K562 (cell line): ENCODE measurements at regions not wholly inside any gene's neighbourhood (a gene's known extent, or its start where the extent isn't known, plus 50 kb on each side); places are given as distances from the start of the nearest gene placed in this dataset.

Experiments used
- ATF7 ChIP-seq: fragments of 450-650 bp; IDR thresholded peaks from 2 replicates; pipeline ENCODE4 v1.7.1; 2014; ENCODE audit warnings: mild to moderate bottlenecking, moderate library complexity
- CBX8 ChIP-seq: fragments of 200-600 bp; sonication (generic); IDR thresholded peaks from 2 replicates; pipeline ENCODE4 v1.6.1; 2012; ENCODE audit warnings: borderline replicate concordance, mixed run types, low read depth, mild to moderate bottlenecking, moderate library complexity, mixed read lengths, low read length, control low read depth, inconsistent platforms; ENCODE audit not compliant: poor library complexity, severe bottlenecking; ENCODE audit errors: extremely low read depth
- JUND ChIP-seq, 2 experiments: IDR thresholded peaks; 2 replicates in 1 of 2; 3 replicates in 1 of 2; pipeline ENCODE4 v1.6.1; 2011; ENCODE audit warnings: borderline replicate concordance in 2 of 2, low read depth in 2 of 2, low read length in 2 of 2, improper control_type of control experiment in 1 of 2, missing biosample characterization in 1 of 2, missing genetic modification characterization in 1 of 2, missing genetic modification reagents in 1 of 2
- POLR2AphosphoS2 ChIP-seq: IDR thresholded peaks from 2 replicates; pipeline ENCODE4 v1.6.1; 2012; ENCODE audit warnings: low read length, improper control_type of control experiment
- PREB ChIP-seq: sonication (generic); formaldehyde crosslinking; IDR thresholded peaks from 2 replicates; pipeline ENCODE4 v1.8.1; 2023; ENCODE audit warnings: mild to moderate bottlenecking, missing genetic modification reagents
- RERE ChIP-seq: sonication (generic); formaldehyde crosslinking; IDR thresholded peaks from 2 replicates; pipeline ENCODE4 v1.8.0; 2023; ENCODE audit warnings: missing genetic modification reagents, mild to moderate bottlenecking, borderline replicate concordance
- SRF ChIP-seq, 2 experiments: fragments of 250-450, 450-650 bp in 1 of 2; sonication (Bioruptor Pico) in 1 of 2; sonication (generic) in 1 of 2; formaldehyde crosslinking; IDR thresholded peaks; 2 replicates each; pipeline versions ENCODE4 v1.5.0 to v1.5.1; 2020 to 2022; ENCODE audit warnings: mild to moderate bottlenecking in 1 of 2, missing genetic modification reagents in 1 of 2
- ZNF395 ChIP-seq: fragments of 200-800 bp; sonication (Bioruptor generic); IDR thresholded peaks from 2 replicates; pipeline ENCODE4 v1.6.1; 2017; ENCODE audit warnings: missing genetic modification characterization, missing compliant biosample characterization

- TF ChIP-seq CBX8 (no peak), RERE (no peak), ZNF395 (no peak), POLR2AphosphoS2 (no peak), ATF7 (no peak), SRF (CRISPR knock-in tag; IDR thresholded peaks at IDR 0.05) (no peak), JUND (IDR thresholded peaks at IDR 0.05; ENCODE audit: borderline replicate concordance, low read depth, low read length) (no peak), JUND (tag; IDR thresholded peaks at IDR 0.05; ENCODE audit: borderline replicate concordance, low read depth, low read length) (no peak), PREB (CRISPR knock-in tag) (no peak)
Observed at GRCh38 chr4:19126903-19127302, 1105.3 kb upstream of the LCORL start.
